ENCODE measurements at regions not wholly inside any gene's neighbourhood (a gene's known extent, or its start where the extent isn't known, plus 50 kb on each side); places are given as distances from the start of the nearest gene placed in this dataset.

DNA sequence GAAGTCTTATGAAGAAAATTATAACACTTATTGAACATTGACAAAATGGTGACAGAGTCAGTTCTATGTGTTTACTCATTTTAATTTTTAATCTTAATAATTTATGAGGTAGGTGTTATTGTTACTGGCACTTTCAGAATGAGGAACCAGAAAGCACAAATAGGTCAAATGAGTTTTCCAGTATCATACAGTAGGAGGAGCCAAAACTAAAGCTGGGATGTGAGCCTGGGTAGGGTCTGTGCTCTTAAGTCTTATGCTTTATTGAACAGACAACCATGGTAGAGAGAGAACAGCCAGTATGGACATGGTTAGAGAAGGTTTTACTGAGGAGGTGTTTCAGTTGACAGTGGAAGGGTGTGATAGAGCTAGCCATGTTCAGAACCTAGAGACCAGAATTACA lies 775.7 kb downstream of the TMTC2 start:
- TF ChIP-seq MAFK (IDR thresholded peaks at IDR 0.05; ENCODE audit: partially characterized antibody) = no peak
- no peak for TF ChIP-seq PHF8 (IDR thresholded peaks at IDR 0.05; ENCODE audit: borderline replicate concordance, low read depth)
- TF ChIP-seq GATA3 (IDR thresholded peaks at IDR 0.05; ENCODE audit: borderline replicate concordance) = no peak
- no peak for TF ChIP-seq EHF (CRISPR knock-in tag; IDR thresholded peaks at IDR 0.05)
- TF ChIP-seq RFX5 (IDR thresholded peaks at IDR 0.05) = no peak
- no peak for TF ChIP-seq HEYL (CRISPR knock-in tag; IDR thresholded peaks at IDR 0.05)
- TF ChIP-seq, protein P1, sequence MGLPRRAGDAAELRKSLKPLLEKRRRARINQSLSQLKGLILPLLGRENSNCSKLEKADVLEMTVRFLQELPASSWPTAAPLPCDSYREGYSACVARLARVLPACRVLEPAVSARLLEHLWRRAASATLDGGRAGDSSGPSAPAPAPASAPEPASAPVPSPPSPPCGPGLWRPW (IDR thresholded peaks at IDR 0.05) = no peak
- no peak for TF ChIP-seq MAZ (IDR thresholded peaks at IDR 0.05; ENCODE audit: borderline replicate concordance, low read depth, low read length)
- TF ChIP-seq E2F6 (IDR thresholded peaks at IDR 0.05; ENCODE audit: borderline replicate concordance, low read depth) = no peak
- no peak for TF ChIP-seq HOXB13 (CRISPR knock-in tag; IDR thresholded peaks at IDR 0.05; ENCODE audit: low read depth)
- no peak for TF ChIP-seq ZC3H11A (IDR thresholded peaks at IDR 0.05)
- TF ChIP-seq ATOH8 (CRISPR knock-in tag; IDR thresholded peaks at IDR 0.05; ENCODE audit: low read depth) = no peak
- no peak for TF ChIP-seq ZSCAN20 (CRISPR knock-in tag; IDR thresholded peaks at IDR 0.05)
- no peak for TF ChIP-seq ZNF302 (CRISPR knock-in tag; IDR thresholded peaks at IDR 0.05)
- FAIRE-seq = no peak
- no peak for ATAC-seq
- no peak overlapping the region for H3K4me2 ChIP-seq
- no peak overlapping the region for H3K27ac ChIP-seq
- H3K4me1 ChIP-seq = no peaks in the 10 kb centered on the region
- H3K4me3 ChIP-seq = no peak overlapping the region
- CTCF ChIA-PET = interaction anchor here (0.6 kb wide), 1 partner anchor 457 kb away, joined by 4 read pairs; no protein-coding TSS in a partner anchor
- POLR2A ChIA-PET = no interaction called here
- 0 out of 3 replicates have a peak, but pooled peaks cover 2% of the 10 kb centered on the region for H3K9me3 ChIP-seq
- no peak for DNase-seq (ENCODE audit: low read depth in 1 of 2, low spot score in 1 of 2)

GRCh38 chr12:83461336-83461935 lies 774.7 kb downstream of the TMTC2 start:
- no peak for FAIRE-seq
- WGBS (ENCODE audit: missing lambda C conversion rate) = 53% methylated on average over 3 of the region's 3 CpGs

More at GRCh38 chr12:83461336-83461935, 774.7 kb downstream of the TMTC2 start:
- CTCF ChIA-PET = no interaction called here
- Histone ChIP-seq H3K4me1 (no peaks in the 10 kb centered on the region), H3K27ac (no peak overlapping the region), H3K9me3 (0 out of 3 replicates have a peak, but pooled peaks cover 2% of the 10 kb centered on the region), H3K4me2 (no peak overlapping the region), H3K4me3 (no peak overlapping the region)
- ATAC-seq = no peak
- TF ChIP-seq NFE2L2 (conservative IDR thresholded peaks at IDR 0.05; ENCODE audit: low read length) (no peak), JUN (IDR thresholded peaks at IDR 0.05) (no peak), CBX8 (IDR thresholded peaks at IDR 0.05) (no peak), HMGXB4 (CRISPR knock-in tag; IDR thresholded peaks at IDR 0.05; ENCODE audit: borderline replicate concordance) (no peak), GATA3 (IDR thresholded peaks at IDR 0.05; ENCODE audit: borderline replicate concordance) (no peak), E2F6 (IDR thresholded peaks at IDR 0.05; ENCODE audit: borderline replicate concordance, low read depth) (no peak), SMC3 (IDR thresholded peaks at IDR 0.05) (no peak), HEYL (CRISPR knock-in tag; IDR thresholded peaks at IDR 0.05) (no peak), JUNB (IDR thresholded peaks at IDR 0.05) (no peak), CHD2 (IDR thresholded peaks at IDR 0.05; ENCODE audit: low read length, partially characterized antibody) (no peak)
- POLR2A ChIA-PET = no interaction called here
- DNase-seq (ENCODE audit: low read depth in 1 of 2, low spot score in 1 of 2) = no peak

Measured in A549 (cell line).